Left cardiac atrium (tissue), 4 donors: ENCODE measurements at regions not wholly inside any gene's neighbourhood (a gene's known extent, or its start where the extent isn't known, plus 50 kb on each side); places are given as distances from the start of the nearest gene placed in this dataset.

ENCODE experiments used
- ATAC-seq, 2 donors: fragments of 200-7000 bp; cut with Tn5 transposase; one replicate each; pipeline ENCODE4 v1.9.1; 2020; ENCODE audit warnings: mild to moderate bottlenecking in 2 of 2, moderate library complexity in 2 of 2
- DNase-seq: peaks from one replicate; pipeline ENCODE4 v3.0.0-alpha.2; 2020
- intact Hi-C, 2 donors: fragments of 100-400 bp; cut with DNase I; formaldehyde crosslinking; loops; one replicate each; pipeline versions ENCODE4 v1.14.1 to v1.15.1; 2022 to 2023
- donor health status: DM: no; HTN: yes; CAD: no.
- donor health status: DM: no; HTN: yes; CAD: no; lungs with severe emphysema.
- donor health status: DM: yes; HTN: yes; CAD: no.
- donor health status: Dilated cardiomyopathy.

- no peak for DNase-seq
- intact Hi-C loops = no loop called here
- ATAC-seq = no peak
Measured at GRCh38 chr1:30035522-30036228, 687.7 kb downstream of the MATN1 start.

- no peak for DNase-seq
- peak in 1 of 2 donors; percentile 12 for ATAC-seq
Measured at GRCh38 chr1:30034627-30035521, 688.5 kb downstream of the MATN1 start.

GRCh38 chr1:30034105-30034626 lies 689.2 kb downstream of the MATN1 start:
- peak in 1 of 2 donors; percentile 12 for ATAC-seq
- intact Hi-C loops = no loop called here
- no peak for DNase-seq

More at GRCh38 chr1:30034627-30035521, 688.5 kb downstream of the MATN1 start:
- intact Hi-C loops = no loop called here

- DNase-seq (no peak), ATAC-seq (no peak)
- intact Hi-C loops = no loop called here
Measured at GRCh38 chr1:30033256-30034104, 689.9 kb downstream of the MATN1 start.

GRCh38 chr1:30032302-30032701 lies 691.1 kb downstream of the MATN1 start:
- no peak for DNase-seq
- no peak for ATAC-seq
- intact Hi-C loops = no loop called here

GRCh38 chr1:30029677-30030076 lies 693.7 kb downstream of the MATN1 start:
- no peak for ATAC-seq
- no peak for DNase-seq
- intact Hi-C loops = no loop called here

GRCh38 chr1:30028939-30029338 lies 694.4 kb downstream of the MATN1 start:
- intact Hi-C loops = no loop called here
- no peak for ATAC-seq

GRCh38 chr1:30028283-30028682 lies 695.1 kb downstream of the MATN1 start:
- intact Hi-C loops = no loop called here
- ATAC-seq = no peak

More at GRCh38 chr1:30028939-30029338, 694.4 kb downstream of the MATN1 start:
- no peak for DNase-seq

GRCh38 chr1:30027247-30027646 lies 696.1 kb downstream of the MATN1 start:
- ATAC-seq (no peak), DNase-seq (no peak)
- intact Hi-C loops = no loop called here

More at GRCh38 chr1:30028283-30028682, 695.1 kb downstream of the MATN1 start:
- DNase-seq = no peak

- intact Hi-C loops = no loop called here
- DNase-seq (no peak), ATAC-seq (no peak)
Measured at GRCh38 chr1:30024411-30025195, 698.8 kb downstream of the MATN1 start.

- intact Hi-C loops = no loop called here
- no peak for DNase-seq
- no peak for ATAC-seq
Measured at GRCh38 chr1:30023339-30024022, 699.9 kb downstream of the MATN1 start.

GRCh38 chr1:30014031-30014430 lies 709.4 kb downstream of the MATN1 start:
- no peak for ATAC-seq
- no peak for DNase-seq
- intact Hi-C loops = no loop called here

GRCh38 chr1:30012455-30013440 lies 710.6 kb downstream of the MATN1 start:
- intact Hi-C loops = no loop called here
- no peak for ATAC-seq
- DNase-seq = no peak

GRCh38 chr1:30011970-30012369 lies 711.4 kb downstream of the MATN1 start:
- intact Hi-C loops = no loop called here
- ATAC-seq (no peak), DNase-seq (no peak)

GRCh38 chr1:30010506-30011106 lies 712.8 kb downstream of the MATN1 start:
- no peak for DNase-seq
- intact Hi-C loops = no loop called here
- ATAC-seq = no peak

- DNase-seq (no peak), ATAC-seq (no peak)
- intact Hi-C loops = no loop called here
Measured at GRCh38 chr1:30009720-30010119, 713.7 kb downstream of the MATN1 start.
